Chondrocyte (in vitro differentiated cells): ENCODE measurements at regions not wholly inside any gene's neighbourhood (a gene's known extent, or its start where the extent isn't known, plus 50 kb on each side); places are given as distances from the start of the nearest gene placed in this dataset.

Experiments used
- DNase-seq: peaks from one replicate; pipeline ENCODE4 v3.0.0; 2021; ENCODE audit warnings: mixed read lengths, low spot score
- H3K27ac Mint-ChIP-seq: one replicate; pipeline ENCODE4 v1.8.0; 2021; ENCODE audit warnings: mild to moderate bottlenecking, moderate library complexity, mixed read lengths; ENCODE audit not compliant: unreplicated experiment
- H3K27me3 Mint-ChIP-seq: 2 replicates; pipeline ENCODE4 v1.8.0; 2021; ENCODE audit warnings: low read depth, mixed read lengths
- H3K36me3 Mint-ChIP-seq: 2 replicates; pipeline ENCODE4 v1.8.0; 2021; ENCODE audit warnings: low read depth, mixed read lengths
- H3K4me1 Mint-ChIP-seq: 2 replicates; pipeline ENCODE4 v1.8.0; 2021; ENCODE audit warnings: low read depth, mild to moderate bottlenecking, mixed read lengths
- H3K4me3 Mint-ChIP-seq: one replicate; pipeline ENCODE4 v1.8.0; 2021; ENCODE audit warnings: mild to moderate bottlenecking, moderate library complexity, mixed read lengths; ENCODE audit not compliant: unreplicated experiment
- H3K9me3 Mint-ChIP-seq: 2 replicates; pipeline ENCODE4 v1.8.0; 2021; ENCODE audit warnings: low read depth, mixed read lengths
- TF ChIP-seq, protein P1 (sequence below): fragments of 200-600 bp; sonication (generic); IDR thresholded peaks from 2 replicates; pipeline ENCODE4 v1.5.0; 2021; ENCODE audit warnings: antibody characterized with exemption, mild to moderate bottlenecking, moderate library complexity

- Mint-ChIP-seq H3K27ac (no peak overlapping the region), H3K4me1 (peaks cover 16% of the 10 kb centered on the region), H3K36me3 (no peaks in the 10 kb centered on the region), H3K27me3 (no peaks in the 10 kb centered on the region), H3K4me3 (no peak overlapping the region), H3K9me3 (no peaks in the 10 kb centered on the region)
- DNase-seq: no peak
- TF ChIP-seq, protein P1, sequence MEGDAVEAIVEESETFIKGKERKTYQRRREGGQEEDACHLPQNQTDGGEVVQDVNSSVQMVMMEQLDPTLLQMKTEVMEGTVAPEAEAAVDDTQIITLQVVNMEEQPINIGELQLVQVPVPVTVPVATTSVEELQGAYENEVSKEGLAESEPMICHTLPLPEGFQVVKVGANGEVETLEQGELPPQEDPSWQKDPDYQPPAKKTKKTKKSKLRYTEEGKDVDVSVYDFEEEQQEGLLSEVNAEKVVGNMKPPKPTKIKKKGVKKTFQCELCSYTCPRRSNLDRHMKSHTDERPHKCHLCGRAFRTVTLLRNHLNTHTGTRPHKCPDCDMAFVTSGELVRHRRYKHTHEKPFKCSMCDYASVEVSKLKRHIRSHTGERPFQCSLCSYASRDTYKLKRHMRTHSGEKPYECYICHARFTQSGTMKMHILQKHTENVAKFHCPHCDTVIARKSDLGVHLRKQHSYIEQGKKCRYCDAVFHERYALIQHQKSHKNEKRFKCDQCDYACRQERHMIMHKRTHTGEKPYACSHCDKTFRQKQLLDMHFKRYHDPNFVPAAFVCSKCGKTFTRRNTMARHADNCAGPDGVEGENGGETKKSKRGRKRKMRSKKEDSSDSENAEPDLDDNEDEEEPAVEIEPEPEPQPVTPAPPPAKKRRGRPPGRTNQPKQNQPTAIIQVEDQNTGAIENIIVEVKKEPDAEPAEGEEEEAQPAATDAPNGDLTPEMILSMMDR: peak; percentile 71
These were observed 941.1 kb upstream of the FANCL start for GRCh38 chr2:59182249-59182648.

- TF ChIP-seq, protein P1: no peak
- DNase-seq: no peak
- no peaks in the 10 kb centered on the region for H3K9me3 Mint-ChIP-seq
- H3K4me3 Mint-ChIP-seq: no peak overlapping the region
- no peaks in the 10 kb centered on the region for H3K27me3 Mint-ChIP-seq
- no peaks in the 10 kb centered on the region for H3K36me3 Mint-ChIP-seq
- no peak overlapping the region for H3K27ac Mint-ChIP-seq
- peaks cover 16% of the 10 kb centered on the region for H3K4me1 Mint-ChIP-seq
These were observed 940.2 kb upstream of the FANCL start for GRCh38 chr2:59181347-59181746.

DNA sequence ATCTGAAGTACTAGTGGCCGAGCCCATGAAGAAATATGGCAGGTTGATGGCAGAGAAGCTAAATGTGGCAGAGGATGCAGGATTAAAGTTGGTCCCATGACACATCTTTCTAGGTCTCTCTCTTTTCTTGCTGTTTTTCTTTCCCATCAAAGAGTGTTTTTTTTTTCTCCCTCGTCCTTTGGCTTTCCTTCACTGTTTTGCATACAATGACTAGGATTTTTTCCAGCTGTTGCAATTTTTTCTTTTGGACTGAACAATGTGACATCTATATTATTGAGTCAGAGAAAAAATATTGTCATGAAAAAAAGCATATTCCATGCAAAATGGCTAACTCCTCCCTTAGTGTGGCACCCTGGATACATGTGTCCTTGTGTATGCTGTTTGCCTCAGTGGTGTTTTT is 939.5 kb upstream of the FANCL start:
- TF ChIP-seq, protein P1: no peak
- no peaks in the 10 kb centered on the region for H3K36me3 Mint-ChIP-seq
- no peaks in the 10 kb centered on the region for H3K9me3 Mint-ChIP-seq
- H3K4me1 Mint-ChIP-seq: peaks cover 16% of the 10 kb centered on the region
- no peak for DNase-seq
- no peak overlapping the region for H3K27ac Mint-ChIP-seq
- no peak overlapping the region for H3K4me3 Mint-ChIP-seq
- no peaks in the 10 kb centered on the region for H3K27me3 Mint-ChIP-seq

- no peak overlapping the region for H3K27ac Mint-ChIP-seq
- no peak for DNase-seq
- no peak overlapping the region for H3K4me3 Mint-ChIP-seq
- TF ChIP-seq, protein P1: no peak
- no peaks in the 10 kb centered on the region for H3K36me3 Mint-ChIP-seq
- no peaks in the 10 kb centered on the region for H3K27me3 Mint-ChIP-seq
- H3K4me1 Mint-ChIP-seq: peaks cover 16% of the 10 kb centered on the region
- no peaks in the 10 kb centered on the region for H3K9me3 Mint-ChIP-seq
These were observed 939.0 kb upstream of the FANCL start for GRCh38 chr2:59180111-59180510.

GRCh38 chr2:59177748-59178147 is 936.6 kb upstream of the FANCL start:
- DNase-seq: no peak
- TF ChIP-seq, protein P1: no peak
- Mint-ChIP-seq H3K27ac (no peak overlapping the region), H3K27me3 (no peaks in the 10 kb centered on the region), H3K4me1 (peaks cover 7% of the 10 kb centered on the region), H3K36me3 (no peaks in the 10 kb centered on the region), H3K9me3 (no peaks in the 10 kb centered on the region), H3K4me3 (no peak overlapping the region)
